ENCODE measurements at regions not wholly inside any gene's neighbourhood (a gene's known extent, or its start where the extent isn't known, plus 50 kb on each side); places are given as distances from the start of the nearest gene placed in this dataset.

DNA sequence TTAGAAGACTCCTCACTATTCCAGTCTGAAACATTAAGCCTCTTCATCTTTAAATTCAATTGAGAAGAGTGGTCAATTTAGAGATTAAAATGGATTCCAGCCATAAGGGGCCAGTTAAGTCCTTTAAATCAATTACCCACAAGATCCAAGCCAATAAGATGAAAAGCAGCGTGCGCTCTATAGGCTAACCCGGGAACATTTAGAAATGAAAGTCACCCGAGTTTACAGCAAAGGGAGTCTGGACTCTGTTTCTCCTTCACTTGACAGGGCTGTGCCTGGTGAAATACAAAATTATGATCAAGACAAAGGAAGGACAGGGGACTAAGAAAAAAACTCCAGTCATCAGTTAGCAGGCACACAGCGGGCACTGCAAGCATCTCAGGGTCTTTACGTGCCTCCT is 393.7 kb downstream of the QKI start:
- TF ChIP-seq EZH2 (IDR thresholded peaks at IDR 0.05; ENCODE audit: insufficient read depth, low read length) (no peak), CTCF (IDR thresholded peaks at IDR 0.05; ENCODE audit: insufficient read depth, low read depth, low read length) (no peak)
